ENCODE measurements at regions not wholly inside any gene's neighbourhood (a gene's known extent, or its start where the extent isn't known, plus 50 kb on each side); places are given as distances from the start of the nearest gene placed in this dataset.

- DNase-seq (ENCODE audit: low read depth, low spot score) (no peak), FAIRE-seq (no peak)
- no peaks in the 10 kb centered on the region for H3K79me2 ChIP-seq (ENCODE audit: control insufficient read depth, insufficient read depth, low read length)
- no peak overlapping the region for H3K4me2 ChIP-seq (ENCODE audit: insufficient read depth, low read length)
- H3K9me1 ChIP-seq (replicated peaks; ENCODE audit: control insufficient read depth, extremely low read depth, insufficient read depth, low read length): no peaks in the 10 kb centered on the region
- CTCF ChIA-PET: no interaction called here
- no peaks in the 10 kb centered on the region for H3K4me1 ChIP-seq (ENCODE audit: control insufficient read depth, extremely low read depth, insufficient read depth, low read length)
- no peaks in the 10 kb centered on the region for H3K27me3 ChIP-seq (ENCODE audit: control insufficient read depth in 2 of 2, insufficient read depth in 2 of 2, low read length in 2 of 2)
- TF ChIP-seq MYC (IDR thresholded peaks at IDR 0.05; ENCODE audit: low read depth, low read length): no peak
- no peak for TF ChIP-seq JUN (IDR thresholded peaks at IDR 0.05; ENCODE audit: borderline replicate concordance, insufficient read depth, insufficient read length, low read depth)
- no peak for TF ChIP-seq FOS (IDR thresholded peaks at IDR 0.05; ENCODE audit: borderline replicate concordance, insufficient read depth, low read length)
- no peak for TF ChIP-seq POLR2AphosphoS5 (IDR thresholded peaks at IDR 0.05; ENCODE audit: insufficient read depth, low read depth, low read length)
- no peak for TF ChIP-seq EZH2 (IDR thresholded peaks at IDR 0.05; ENCODE audit: borderline replicate concordance, low read depth, low read length, severe bottlenecking)
- TF ChIP-seq MAX (IDR thresholded peaks at IDR 0.05; ENCODE audit: insufficient read depth, insufficient read length): no peak
- TF ChIP-seq GATA2 (IDR thresholded peaks at IDR 0.05; ENCODE audit: insufficient read depth, insufficient read length, low read depth, low read length): no peak
- TF ChIP-seq POLR2A (IDR thresholded peaks at IDR 0.05; ENCODE audit: low read depth, low read length): no peak
- TF ChIP-seq CTCF (IDR thresholded peaks at IDR 0.05; ENCODE audit: extremely low read depth in 1 of 2, insufficient read depth in 1 of 2, low read depth in 1 of 2, low read length in 2 of 2): no peak
- H3K4me3 ChIP-seq (replicated peaks in 1 of 3; ENCODE audit: insufficient read depth in 1 of 3, low read depth in 1 of 3, low read length in 3 of 3): no peak overlapping the region
- no peaks in the 10 kb centered on the region for H4K20me1 ChIP-seq (replicated peaks; ENCODE audit: control insufficient read depth, extremely low read depth, insufficient read depth, low read length)
- H3K27ac ChIP-seq (ENCODE audit: insufficient read depth, low read depth, low read length): no peak overlapping the region
- no peaks in the 10 kb centered on the region for H3K36me3 ChIP-seq (ENCODE audit: control insufficient read depth in 2 of 2, extremely low read depth in 1 of 2, insufficient read depth in 2 of 2, low read length in 2 of 2)
- POLR2A ChIA-PET: no interaction called here
- intact Hi-C loops (cut with micrococcal nuclease) (no loop called here), dilution Hi-C loops (cut with MboI; ENCODE audit: extremely low pct_ligation_motif_present, low sequenced_read_pairs) (no loop called here)
- BruUV-seq (replicated peaks): no TSS peak
- no peaks in the 10 kb centered on the region for H3K9me3 ChIP-seq (replicated peaks; ENCODE audit: control insufficient read depth, insufficient read depth, low read length)
- no peak overlapping the region for H2AFZ ChIP-seq (ENCODE audit: low read depth, low read length)
- H3K9ac ChIP-seq (replicated peaks; ENCODE audit: extremely low read depth, insufficient read depth, low read length): no peak overlapping the region
Observed at GRCh38 chr1:105483436-105483835, 1573.0 kb upstream of the PRMT6 start.

Measured in endothelial cell of umbilical vein (primary cell).